ENCODE measurements at regions not wholly inside any gene's neighbourhood (a gene's known extent, or its start where the extent isn't known, plus 50 kb on each side); places are given as distances from the start of the nearest gene placed in this dataset.

DNA sequence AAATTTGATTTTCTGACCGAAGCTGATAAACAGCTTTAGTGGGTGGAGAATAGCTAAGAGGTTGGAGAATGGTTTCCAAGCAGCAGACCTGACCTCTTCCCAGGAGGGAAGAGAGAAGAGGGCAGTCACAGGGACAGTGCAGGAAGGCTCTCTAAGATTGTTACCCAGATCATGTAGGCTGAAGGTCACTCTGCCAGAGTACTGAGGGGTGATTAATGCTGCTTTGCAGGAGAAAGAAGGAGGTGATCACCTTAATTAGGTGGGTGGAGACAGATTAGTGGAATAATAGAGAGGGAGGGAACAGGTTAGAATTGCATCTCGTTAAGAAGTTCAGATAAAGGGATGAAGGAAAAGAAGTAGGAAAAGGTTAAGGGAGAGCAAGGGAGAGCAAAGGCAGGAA, 440.5 kb downstream of the BRINP1 start:
- no peak for TF ChIP-seq EZH2 (IDR thresholded peaks at IDR 0.05; ENCODE audit: borderline replicate concordance, low read length)
- TF ChIP-seq, protein P1, sequence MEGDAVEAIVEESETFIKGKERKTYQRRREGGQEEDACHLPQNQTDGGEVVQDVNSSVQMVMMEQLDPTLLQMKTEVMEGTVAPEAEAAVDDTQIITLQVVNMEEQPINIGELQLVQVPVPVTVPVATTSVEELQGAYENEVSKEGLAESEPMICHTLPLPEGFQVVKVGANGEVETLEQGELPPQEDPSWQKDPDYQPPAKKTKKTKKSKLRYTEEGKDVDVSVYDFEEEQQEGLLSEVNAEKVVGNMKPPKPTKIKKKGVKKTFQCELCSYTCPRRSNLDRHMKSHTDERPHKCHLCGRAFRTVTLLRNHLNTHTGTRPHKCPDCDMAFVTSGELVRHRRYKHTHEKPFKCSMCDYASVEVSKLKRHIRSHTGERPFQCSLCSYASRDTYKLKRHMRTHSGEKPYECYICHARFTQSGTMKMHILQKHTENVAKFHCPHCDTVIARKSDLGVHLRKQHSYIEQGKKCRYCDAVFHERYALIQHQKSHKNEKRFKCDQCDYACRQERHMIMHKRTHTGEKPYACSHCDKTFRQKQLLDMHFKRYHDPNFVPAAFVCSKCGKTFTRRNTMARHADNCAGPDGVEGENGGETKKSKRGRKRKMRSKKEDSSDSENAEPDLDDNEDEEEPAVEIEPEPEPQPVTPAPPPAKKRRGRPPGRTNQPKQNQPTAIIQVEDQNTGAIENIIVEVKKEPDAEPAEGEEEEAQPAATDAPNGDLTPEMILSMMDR (IDR thresholded peaks at IDR 0.05; ENCODE audit: low read length): no peak

Measured in OCI-LY1 (cell line).